Prostate gland (tissue), 2 donors: ENCODE measurements at regions not wholly inside any gene's neighbourhood (a gene's known extent, or its start where the extent isn't known, plus 50 kb on each side); places are given as distances from the start of the nearest gene placed in this dataset.

Experiments used
- DNase-seq: peaks from one replicate; pipeline ENCODE4 v3.0.0-alpha.2; 2019; ENCODE audit warnings: low spot score
- H3K27ac ChIP-seq, 2 donors: fragments of 200-600 bp; sonication (generic); 2 replicates each; pipeline ENCODE4 v1.5.1; 2017 to 2019
- H3K27me3 ChIP-seq: fragments of 200-600 bp; sonication (generic); replicated peaks from 2 replicates; pipeline ENCODE4 v1.5.1; 2019; ENCODE audit not compliant: insufficient read depth
- H3K36me3 ChIP-seq, 2 donors: fragments of 200-600 bp; sonication (generic); 1 replicate in 1 of 2; 2 replicates in 1 of 2; pipeline versions ENCODE4 v1.5.1 to v1.8.1; 2017 to 2019
- H3K4me1 ChIP-seq: fragments of 200-600 bp; sonication (generic); replicated peaks from 2 replicates; pipeline ENCODE4 v1.5.1; 2019
- H3K4me3 ChIP-seq, 2 donors: fragments of 200-600 bp; sonication (generic); 2 replicates each; pipeline ENCODE4 v1.5.1; 2017 to 2019
- H3K9me3 ChIP-seq: fragments of 200-600 bp; sonication (generic); 2 replicates; pipeline ENCODE4 v1.5.1; 2017
- POLR2A ChIP-seq: fragments of 450-650 bp; IDR thresholded peaks from one replicate; pipeline ENCODE4 v1.6.1; 2016; ENCODE audit warnings: antibody characterized with exemption, mild to moderate bottlenecking
- POLR2AphosphoS5 ChIP-seq: sonication (generic); formaldehyde crosslinking; IDR thresholded peaks from one replicate; pipeline ENCODE4 v1.6.1; 2017; ENCODE audit warnings: antibody characterized with exemption
- whole genome bisulfite sequencing: methylation state at CpG from one replicate; pipeline ENCODE4 v1.1.5; 2018; 5-methylcytosine and 5-hydroxymethylcytosine counted together
- intact Hi-C: fragments of 100-400 bp; cut with DNase I; formaldehyde crosslinking; loops from one replicate; pipeline ENCODE4 v1.14.2; 2022
- TF ChIP-seq, protein P1 (sequence below), 4 experiments: fragments of 200-600 bp in 2 of 4; fragments of 450-650 bp in 2 of 4; sonication (generic) in 2 of 4; IDR thresholded peaks; 1 replicate in 3 of 4; 2 replicates in 1 of 4; pipeline ENCODE4 v1.5.1; 2016 to 2019; ENCODE audit warnings: antibody characterized with exemption in 4 of 4, mild to moderate bottlenecking in 2 of 4, moderate library complexity in 2 of 4

DNA sequence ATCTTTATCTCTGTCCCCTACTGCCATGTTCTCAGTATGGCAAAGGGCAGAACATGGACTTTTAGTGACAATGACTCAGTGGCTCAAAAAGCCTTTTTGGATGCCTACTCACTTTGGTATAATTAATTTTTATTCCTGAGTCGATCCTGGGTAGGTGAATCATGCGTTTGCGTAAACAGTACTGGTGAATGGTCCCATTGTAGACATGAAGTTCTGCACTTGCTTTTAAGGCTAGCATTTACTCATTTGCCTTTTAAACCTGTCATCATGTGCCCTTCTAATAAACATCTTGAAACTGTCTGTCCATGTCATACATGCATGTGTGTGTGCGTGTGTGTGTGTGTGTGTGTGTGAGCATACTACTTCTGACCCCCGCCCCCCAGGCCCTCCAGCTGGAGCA, 223.0 kb downstream of the AUH start:
- DNase-seq, result no peak
- WGBS, result 52% methylated on average over 5 of the region's 5 CpGs
- H3K4me3 ChIP-seq, result no peak overlapping the region
- H3K4me1 ChIP-seq, result no peaks in the 10 kb centered on the region
- TF ChIP-seq POLR2AphosphoS5, result no peak
- no peaks in the 10 kb centered on the region for H3K9me3 ChIP-seq
- no peaks in the 10 kb centered on the region for H3K36me3 ChIP-seq
- intact Hi-C loops, result no loop called here
- no peaks in the 10 kb centered on the region for H3K27me3 ChIP-seq
- no peak overlapping the region for H3K27ac ChIP-seq

DNA sequence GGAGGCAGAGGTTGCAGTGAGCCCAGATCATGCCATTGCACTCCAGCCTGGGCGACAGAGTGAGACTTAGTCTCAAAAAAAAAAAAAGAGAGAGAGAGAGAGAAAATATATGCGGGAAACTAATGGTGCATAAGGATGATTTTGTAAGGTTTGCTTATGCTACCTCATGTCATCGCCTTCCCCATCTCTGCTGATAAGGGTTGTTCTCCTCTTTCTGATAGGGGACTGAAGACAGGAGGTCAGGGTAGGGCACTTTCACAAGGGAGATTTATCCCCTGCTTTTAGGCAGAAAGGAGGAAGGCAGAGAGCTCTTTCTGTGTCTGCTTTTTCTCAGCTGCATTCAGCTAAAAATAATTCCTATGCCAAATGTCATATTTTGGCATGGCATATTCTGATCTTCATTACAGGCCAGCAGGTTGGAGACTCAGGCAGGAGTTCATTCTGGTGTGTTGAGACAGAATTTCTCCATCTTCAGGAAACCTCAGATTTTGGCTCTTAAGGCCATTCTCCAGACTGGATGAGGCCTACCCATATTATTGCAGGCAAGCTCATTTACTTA, 220.2 kb downstream of the AUH start:
- H3K4me3 ChIP-seq, result no peak overlapping the region
- no peak for DNase-seq
- H3K27me3 ChIP-seq, result no peaks in the 10 kb centered on the region
- H3K27ac ChIP-seq, result no peak overlapping the region
- TF ChIP-seq POLR2A, result no peak
- TF ChIP-seq, protein P1, sequence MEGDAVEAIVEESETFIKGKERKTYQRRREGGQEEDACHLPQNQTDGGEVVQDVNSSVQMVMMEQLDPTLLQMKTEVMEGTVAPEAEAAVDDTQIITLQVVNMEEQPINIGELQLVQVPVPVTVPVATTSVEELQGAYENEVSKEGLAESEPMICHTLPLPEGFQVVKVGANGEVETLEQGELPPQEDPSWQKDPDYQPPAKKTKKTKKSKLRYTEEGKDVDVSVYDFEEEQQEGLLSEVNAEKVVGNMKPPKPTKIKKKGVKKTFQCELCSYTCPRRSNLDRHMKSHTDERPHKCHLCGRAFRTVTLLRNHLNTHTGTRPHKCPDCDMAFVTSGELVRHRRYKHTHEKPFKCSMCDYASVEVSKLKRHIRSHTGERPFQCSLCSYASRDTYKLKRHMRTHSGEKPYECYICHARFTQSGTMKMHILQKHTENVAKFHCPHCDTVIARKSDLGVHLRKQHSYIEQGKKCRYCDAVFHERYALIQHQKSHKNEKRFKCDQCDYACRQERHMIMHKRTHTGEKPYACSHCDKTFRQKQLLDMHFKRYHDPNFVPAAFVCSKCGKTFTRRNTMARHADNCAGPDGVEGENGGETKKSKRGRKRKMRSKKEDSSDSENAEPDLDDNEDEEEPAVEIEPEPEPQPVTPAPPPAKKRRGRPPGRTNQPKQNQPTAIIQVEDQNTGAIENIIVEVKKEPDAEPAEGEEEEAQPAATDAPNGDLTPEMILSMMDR (IDR thresholded peaks at IDR 0.05), result no peak
- no peak for TF ChIP-seq POLR2AphosphoS5
- no peaks in the 10 kb centered on the region for H3K4me1 ChIP-seq
- H3K36me3 ChIP-seq, result no peaks in the 10 kb centered on the region
- 62% methylated on average over 3 of the region's 3 CpGs for WGBS
- H3K9me3 ChIP-seq, result no peaks in the 10 kb centered on the region
- intact Hi-C loops, result no loop called here

DNA sequence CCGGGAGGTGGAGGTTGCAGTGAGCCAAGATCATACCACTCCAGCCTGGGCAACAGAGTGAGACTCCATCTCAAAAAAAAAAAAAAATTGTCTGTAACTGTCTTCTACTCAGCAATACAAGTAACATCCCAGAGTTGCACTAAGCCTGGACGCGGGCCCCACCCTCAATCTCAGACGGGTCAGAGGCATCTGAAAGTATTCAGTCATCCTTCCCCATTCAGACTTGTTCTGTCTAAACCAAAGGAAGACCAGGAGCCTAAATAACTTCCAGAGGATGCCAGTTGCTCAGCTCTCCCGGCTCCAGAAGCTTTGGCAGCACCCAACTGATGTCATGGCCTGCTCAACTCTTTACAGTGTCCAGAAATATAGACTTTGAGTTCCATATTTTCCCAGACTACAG, 218.6 kb downstream of the AUH start:
- H3K9me3 ChIP-seq, result no peaks in the 10 kb centered on the region
- no peaks in the 10 kb centered on the region for H3K4me1 ChIP-seq
- DNase-seq, result no peak
- TF ChIP-seq, protein P1 (IDR thresholded peaks at IDR 0.05), result no peak
- TF ChIP-seq POLR2AphosphoS5 (no peak), POLR2A (no peak)
- no peak overlapping the region for H3K27ac ChIP-seq
- intact Hi-C loops, result no loop called here
- no peaks in the 10 kb centered on the region for H3K27me3 ChIP-seq
- H3K36me3 ChIP-seq, result no peaks in the 10 kb centered on the region
- no peak overlapping the region for H3K4me3 ChIP-seq
- WGBS, result 95% methylated on average over 5 of the region's 5 CpGs

DNA sequence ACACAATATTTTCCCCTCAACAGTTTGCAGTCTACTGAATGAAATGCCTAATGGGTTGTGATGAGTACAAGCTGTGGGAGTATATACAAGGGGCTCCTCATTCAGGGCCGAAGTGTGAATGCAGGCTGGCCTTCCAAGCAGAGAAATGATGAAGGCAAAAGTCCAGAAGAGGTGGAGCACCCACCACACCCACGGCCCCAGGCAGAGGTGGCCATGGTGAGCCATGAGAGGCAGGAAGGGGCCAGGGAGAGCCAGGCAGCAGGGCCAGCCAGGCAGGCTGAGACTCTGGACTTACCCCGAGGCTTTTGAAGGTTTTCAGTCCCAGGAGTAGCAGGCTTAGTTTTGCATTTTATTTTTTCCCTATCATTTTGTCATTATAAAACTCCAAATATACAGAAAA, 218.1 kb downstream of the AUH start:
- Histone ChIP-seq H3K4me1 (no peaks in the 10 kb centered on the region), H3K27me3 (no peaks in the 10 kb centered on the region), H3K27ac (no peak overlapping the region), H3K4me3 (no peak overlapping the region), H3K9me3 (no peaks in the 10 kb centered on the region), H3K36me3 (no peaks in the 10 kb centered on the region)
- no peak for DNase-seq
- WGBS, result 81% methylated on average over 3 of the region's 3 CpGs
- TF ChIP-seq POLR2A (no peak), POLR2AphosphoS5 (no peak)
- TF ChIP-seq, protein P1 (IDR thresholded peaks at IDR 0.05), result no peak
- intact Hi-C loops, result no loop called here

DNA sequence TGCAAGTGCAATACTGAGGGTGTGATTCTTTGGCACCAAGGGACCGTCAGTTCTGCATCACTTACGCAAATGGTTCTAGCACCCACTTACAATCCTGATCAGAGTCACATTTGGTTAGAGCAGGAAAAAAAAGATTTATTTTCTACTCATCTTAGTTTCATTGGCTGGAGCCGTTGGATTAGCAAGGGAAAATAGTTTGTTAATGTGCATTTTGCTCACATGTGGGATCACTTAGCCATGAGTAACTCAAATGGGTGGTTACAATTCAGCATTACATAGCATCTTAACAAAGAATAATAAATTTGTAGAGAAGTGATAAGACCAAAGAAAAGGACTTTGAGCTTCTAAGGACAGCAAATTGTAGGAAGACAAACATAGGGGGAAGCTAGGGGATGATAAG, 216.9 kb downstream of the AUH start:
- H3K27ac ChIP-seq, result no peak overlapping the region
- no peak overlapping the region for H3K4me3 ChIP-seq
- TF ChIP-seq, protein P1 (IDR thresholded peaks at IDR 0.05), result no peak
- no peak for TF ChIP-seq POLR2A
- no peak for TF ChIP-seq POLR2AphosphoS5
- WGBS, result 100% methylated on average over 3 of the region's 3 CpGs
- no peaks in the 10 kb centered on the region for H3K27me3 ChIP-seq
- intact Hi-C loops, result no loop called here
- H3K4me1 ChIP-seq, result no peaks in the 10 kb centered on the region
- H3K36me3 ChIP-seq, result no peaks in the 10 kb centered on the region
- no peaks in the 10 kb centered on the region for H3K9me3 ChIP-seq
- no peak for DNase-seq
